ENCODE measurements at regions not wholly inside any gene's neighbourhood (a gene's known extent, or its start where the extent isn't known, plus 50 kb on each side); places are given as distances from the start of the nearest gene placed in this dataset.

DNA sequence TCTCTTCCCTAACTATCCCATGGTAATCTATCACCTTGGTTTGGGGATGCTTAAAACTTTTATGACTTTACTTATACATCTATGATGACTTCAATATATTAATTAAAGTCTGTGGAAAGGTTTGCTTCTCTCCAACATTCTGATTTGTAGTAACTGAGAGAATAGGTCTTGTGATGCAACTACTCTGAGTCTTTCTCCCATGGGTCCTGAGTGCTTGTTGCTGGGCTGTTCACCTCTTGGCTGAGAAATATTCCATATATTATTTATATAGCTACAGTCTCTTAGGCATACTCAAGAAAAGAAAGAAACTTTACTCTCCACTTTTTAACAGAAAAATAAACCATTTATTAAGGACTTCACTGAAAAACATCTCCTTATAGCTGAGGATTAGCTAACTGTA lies 119.3 kb upstream of the PLPPR5 start:
- TF ChIP-seq, protein P1, sequence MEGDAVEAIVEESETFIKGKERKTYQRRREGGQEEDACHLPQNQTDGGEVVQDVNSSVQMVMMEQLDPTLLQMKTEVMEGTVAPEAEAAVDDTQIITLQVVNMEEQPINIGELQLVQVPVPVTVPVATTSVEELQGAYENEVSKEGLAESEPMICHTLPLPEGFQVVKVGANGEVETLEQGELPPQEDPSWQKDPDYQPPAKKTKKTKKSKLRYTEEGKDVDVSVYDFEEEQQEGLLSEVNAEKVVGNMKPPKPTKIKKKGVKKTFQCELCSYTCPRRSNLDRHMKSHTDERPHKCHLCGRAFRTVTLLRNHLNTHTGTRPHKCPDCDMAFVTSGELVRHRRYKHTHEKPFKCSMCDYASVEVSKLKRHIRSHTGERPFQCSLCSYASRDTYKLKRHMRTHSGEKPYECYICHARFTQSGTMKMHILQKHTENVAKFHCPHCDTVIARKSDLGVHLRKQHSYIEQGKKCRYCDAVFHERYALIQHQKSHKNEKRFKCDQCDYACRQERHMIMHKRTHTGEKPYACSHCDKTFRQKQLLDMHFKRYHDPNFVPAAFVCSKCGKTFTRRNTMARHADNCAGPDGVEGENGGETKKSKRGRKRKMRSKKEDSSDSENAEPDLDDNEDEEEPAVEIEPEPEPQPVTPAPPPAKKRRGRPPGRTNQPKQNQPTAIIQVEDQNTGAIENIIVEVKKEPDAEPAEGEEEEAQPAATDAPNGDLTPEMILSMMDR (IDR thresholded peaks at IDR 0.05) = no peak
- TF ChIP-seq EZH2 (IDR thresholded peaks at IDR 0.05; ENCODE audit: borderline replicate concordance, insufficient read depth, low read depth, low read length, poor library complexity, severe bottlenecking) = no peak

Data from B cell (primary cell).